HCT116 (cell line): ENCODE measurements at regions not wholly inside any gene's neighbourhood (a gene's known extent, or its start where the extent isn't known, plus 50 kb on each side); places are given as distances from the start of the nearest gene placed in this dataset.

ENCODE experiments used
- CEBPB ChIP-seq: IDR thresholded peaks from 2 replicates; pipeline ENCODE4 v1.6.1; 2012; ENCODE audit warnings: low read depth
- EGR1 ChIP-seq: IDR thresholded peaks from 2 replicates; pipeline ENCODE4 v1.6.1; 2012; ENCODE audit warnings: low read depth
- ELF1 ChIP-seq: IDR thresholded peaks from 2 replicates; pipeline ENCODE4 v1.6.1; 2012; ENCODE audit warnings: low read depth, borderline replicate concordance
- EZH2phosphoT487 ChIP-seq: fragments of 200-600 bp; IDR thresholded peaks from 2 replicates; pipeline ENCODE4 v1.6.1; 2018; ENCODE audit warnings: antibody characterized with exemption, borderline replicate concordance
- JUND ChIP-seq: IDR thresholded peaks from 2 replicates; pipeline ENCODE4 v1.6.1; 2012
- POLR2A ChIP-seq: IDR thresholded peaks from 2 replicates; pipeline ENCODE4 v1.7.0; 2011; ENCODE audit warnings: borderline replicate concordance; ENCODE audit not compliant: insufficient read depth, insufficient read length; ENCODE audit errors: extremely low read depth
- RAD21 ChIP-seq: IDR thresholded peaks from 2 replicates; pipeline ENCODE4 v1.6.1; 2012; ENCODE audit warnings: low read depth, mild to moderate bottlenecking
- SP1 ChIP-seq: IDR thresholded peaks from 2 replicates; pipeline ENCODE4 v1.6.1; 2012; ENCODE audit warnings: low read depth
- ZFX ChIP-seq: fragments of 450-650 bp; IDR thresholded peaks from 2 replicates; pipeline ENCODE4 v1.6.1; 2017
- TF ChIP-seq, protein P1 (sequence below), 3 experiments: fragments of 200-600 bp in 1 of 3; sonication (generic) in 1 of 3; IDR thresholded peaks in 2 of 3; conservative IDR thresholded peaks in 1 of 3; 2 replicates each; pipeline ENCODE4 v1.5.1; 2012 to 2017; ENCODE audit warnings: low read depth in 2 of 3, low read length in 2 of 3, antibody characterized with exemption in 1 of 3, borderline replicate concordance in 1 of 3, control low read depth in 1 of 3, mild to moderate bottlenecking in 1 of 3, mixed read lengths in 1 of 3, mixed run types in 1 of 3, moderate library complexity in 1 of 3; ENCODE audit not compliant: insufficient read depth in 1 of 3
- TF ChIP-seq, protein P2 (sequence below): IDR thresholded peaks from 2 replicates; pipeline ENCODE4 v1.6.1; 2011; ENCODE audit warnings: mild to moderate bottlenecking, low read length, moderate library complexity; ENCODE audit not compliant: insufficient replicate concordance; ENCODE audit errors: extremely low read depth
- TF ChIP-seq, protein P3 (sequence below): IDR thresholded peaks from 2 replicates; pipeline ENCODE4 v1.6.1; 2012
- TF ChIP-seq, protein P4 (sequence below): IDR thresholded peaks from 2 replicates; pipeline ENCODE4 v1.6.1; 2012
- TF ChIP-seq, protein P5 (sequence below): IDR thresholded peaks from 2 replicates; pipeline ENCODE4 v1.6.1; 2012; ENCODE audit warnings: low read depth

DNA sequence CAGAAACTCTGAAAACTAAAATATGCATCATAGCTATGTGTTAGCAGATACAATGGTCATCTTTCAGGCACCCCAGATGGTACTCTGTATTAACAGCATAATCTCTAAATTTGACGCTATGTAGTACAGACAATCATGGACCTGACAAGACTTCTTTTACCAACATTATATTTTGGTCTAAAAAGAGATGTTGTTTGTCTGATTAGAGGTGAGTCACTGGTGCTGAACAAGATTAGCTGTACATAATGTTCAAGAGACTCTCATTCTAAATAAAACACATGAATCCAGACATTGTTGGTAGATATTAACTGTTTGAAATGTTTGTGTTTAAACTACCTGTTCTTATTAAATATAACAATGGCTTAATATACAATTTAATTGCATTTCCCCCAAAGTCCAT, 146.4 kb upstream of the LMNTD1 start:
- TF ChIP-seq EGR1 (no peak), JUND (no peak), RAD21 (no peak), CEBPB (no peak), EZH2phosphoT487 (no peak), ELF1 (no peak), ZFX (no peak), POLR2A (no peak), SP1 (no peak)
- TF ChIP-seq, protein P1, sequence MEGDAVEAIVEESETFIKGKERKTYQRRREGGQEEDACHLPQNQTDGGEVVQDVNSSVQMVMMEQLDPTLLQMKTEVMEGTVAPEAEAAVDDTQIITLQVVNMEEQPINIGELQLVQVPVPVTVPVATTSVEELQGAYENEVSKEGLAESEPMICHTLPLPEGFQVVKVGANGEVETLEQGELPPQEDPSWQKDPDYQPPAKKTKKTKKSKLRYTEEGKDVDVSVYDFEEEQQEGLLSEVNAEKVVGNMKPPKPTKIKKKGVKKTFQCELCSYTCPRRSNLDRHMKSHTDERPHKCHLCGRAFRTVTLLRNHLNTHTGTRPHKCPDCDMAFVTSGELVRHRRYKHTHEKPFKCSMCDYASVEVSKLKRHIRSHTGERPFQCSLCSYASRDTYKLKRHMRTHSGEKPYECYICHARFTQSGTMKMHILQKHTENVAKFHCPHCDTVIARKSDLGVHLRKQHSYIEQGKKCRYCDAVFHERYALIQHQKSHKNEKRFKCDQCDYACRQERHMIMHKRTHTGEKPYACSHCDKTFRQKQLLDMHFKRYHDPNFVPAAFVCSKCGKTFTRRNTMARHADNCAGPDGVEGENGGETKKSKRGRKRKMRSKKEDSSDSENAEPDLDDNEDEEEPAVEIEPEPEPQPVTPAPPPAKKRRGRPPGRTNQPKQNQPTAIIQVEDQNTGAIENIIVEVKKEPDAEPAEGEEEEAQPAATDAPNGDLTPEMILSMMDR (IDR thresholded peaks at IDR 0.05 in 2 of 3, conservative IDR thresholded peaks at IDR 0.05 in 1 of 3; ENCODE audit: borderline replicate concordance in 1 of 3, insufficient read depth in 1 of 3, low read depth in 2 of 3, low read length in 2 of 3), result no peak
- TF ChIP-seq, protein P2, sequence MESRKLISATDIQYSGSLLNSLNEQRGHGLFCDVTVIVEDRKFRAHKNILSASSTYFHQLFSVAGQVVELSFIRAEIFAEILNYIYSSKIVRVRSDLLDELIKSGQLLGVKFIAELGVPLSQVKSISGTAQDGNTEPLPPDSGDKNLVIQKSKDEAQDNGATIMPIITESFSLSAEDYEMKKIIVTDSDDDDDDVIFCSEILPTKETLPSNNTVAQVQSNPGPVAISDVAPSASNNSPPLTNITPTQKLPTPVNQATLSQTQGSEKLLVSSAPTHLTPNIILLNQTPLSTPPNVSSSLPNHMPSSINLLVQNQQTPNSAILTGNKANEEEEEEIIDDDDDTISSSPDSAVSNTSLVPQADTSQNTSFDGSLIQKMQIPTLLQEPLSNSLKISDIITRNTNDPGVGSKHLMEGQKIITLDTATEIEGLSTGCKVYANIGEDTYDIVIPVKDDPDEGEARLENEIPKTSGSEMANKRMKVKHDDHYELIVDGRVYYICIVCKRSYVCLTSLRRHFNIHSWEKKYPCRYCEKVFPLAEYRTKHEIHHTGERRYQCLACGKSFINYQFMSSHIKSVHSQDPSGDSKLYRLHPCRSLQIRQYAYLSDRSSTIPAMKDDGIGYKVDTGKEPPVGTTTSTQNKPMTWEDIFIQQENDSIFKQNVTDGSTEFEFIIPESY, result no peak
- TF ChIP-seq, protein P3, sequence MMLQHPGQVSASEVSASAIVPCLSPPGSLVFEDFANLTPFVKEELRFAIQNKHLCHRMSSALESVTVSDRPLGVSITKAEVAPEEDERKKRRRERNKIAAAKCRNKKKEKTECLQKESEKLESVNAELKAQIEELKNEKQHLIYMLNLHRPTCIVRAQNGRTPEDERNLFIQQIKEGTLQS, result no peak
- TF ChIP-seq, protein P4, sequence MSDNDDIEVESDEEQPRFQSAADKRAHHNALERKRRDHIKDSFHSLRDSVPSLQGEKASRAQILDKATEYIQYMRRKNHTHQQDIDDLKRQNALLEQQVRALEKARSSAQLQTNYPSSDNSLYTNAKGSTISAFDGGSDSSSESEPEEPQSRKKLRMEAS, result no peak
- TF ChIP-seq, protein P5, sequence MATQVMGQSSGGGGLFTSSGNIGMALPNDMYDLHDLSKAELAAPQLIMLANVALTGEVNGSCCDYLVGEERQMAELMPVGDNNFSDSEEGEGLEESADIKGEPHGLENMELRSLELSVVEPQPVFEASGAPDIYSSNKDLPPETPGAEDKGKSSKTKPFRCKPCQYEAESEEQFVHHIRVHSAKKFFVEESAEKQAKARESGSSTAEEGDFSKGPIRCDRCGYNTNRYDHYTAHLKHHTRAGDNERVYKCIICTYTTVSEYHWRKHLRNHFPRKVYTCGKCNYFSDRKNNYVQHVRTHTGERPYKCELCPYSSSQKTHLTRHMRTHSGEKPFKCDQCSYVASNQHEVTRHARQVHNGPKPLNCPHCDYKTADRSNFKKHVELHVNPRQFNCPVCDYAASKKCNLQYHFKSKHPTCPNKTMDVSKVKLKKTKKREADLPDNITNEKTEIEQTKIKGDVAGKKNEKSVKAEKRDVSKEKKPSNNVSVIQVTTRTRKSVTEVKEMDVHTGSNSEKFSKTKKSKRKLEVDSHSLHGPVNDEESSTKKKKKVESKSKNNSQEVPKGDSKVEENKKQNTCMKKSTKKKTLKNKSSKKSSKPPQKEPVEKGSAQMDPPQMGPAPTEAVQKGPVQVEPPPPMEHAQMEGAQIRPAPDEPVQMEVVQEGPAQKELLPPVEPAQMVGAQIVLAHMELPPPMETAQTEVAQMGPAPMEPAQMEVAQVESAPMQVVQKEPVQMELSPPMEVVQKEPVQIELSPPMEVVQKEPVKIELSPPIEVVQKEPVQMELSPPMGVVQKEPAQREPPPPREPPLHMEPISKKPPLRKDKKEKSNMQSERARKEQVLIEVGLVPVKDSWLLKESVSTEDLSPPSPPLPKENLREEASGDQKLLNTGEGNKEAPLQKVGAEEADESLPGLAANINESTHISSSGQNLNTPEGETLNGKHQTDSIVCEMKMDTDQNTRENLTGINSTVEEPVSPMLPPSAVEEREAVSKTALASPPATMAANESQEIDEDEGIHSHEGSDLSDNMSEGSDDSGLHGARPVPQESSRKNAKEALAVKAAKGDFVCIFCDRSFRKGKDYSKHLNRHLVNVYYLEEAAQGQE, result no peak
